ELF-1 (cell line): ENCODE measurements at regions not wholly inside any gene's neighbourhood (a gene's known extent, or its start where the extent isn't known, plus 50 kb on each side); places are given as distances from the start of the nearest gene placed in this dataset.
"Not testable (repeated sequence)": the region's sequence is repeated elsewhere in the genome, so short reads cannot be mapped to it uniquely, and the experiment has no call there.

Source experiments
- DNase-seq: peaks from one replicate; pipeline ENCODE4 v3.0.0-alpha.2; 2016; ENCODE audit warnings: low read depth, low spot score

DNA sequence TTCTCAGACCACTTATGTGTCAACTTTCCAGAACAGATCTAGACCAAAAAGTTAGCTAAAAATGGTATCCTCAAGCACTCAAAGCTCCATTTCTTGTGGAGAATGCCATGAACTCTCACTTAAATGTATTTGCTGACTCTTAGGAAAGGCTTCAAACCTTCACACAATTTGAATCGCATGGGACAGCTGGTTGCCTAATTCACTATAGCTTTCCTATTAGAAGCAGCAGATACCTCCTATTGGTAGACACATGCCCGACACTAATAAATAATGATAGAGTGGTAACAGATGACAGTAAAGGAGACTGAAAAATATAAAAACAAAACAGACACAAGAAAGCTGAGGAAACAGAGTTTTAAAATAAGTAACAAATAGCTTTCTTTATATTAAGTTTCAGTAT is 818.5 kb downstream of the XPNPEP1 start:
- no peak for DNase-seq

DNA sequence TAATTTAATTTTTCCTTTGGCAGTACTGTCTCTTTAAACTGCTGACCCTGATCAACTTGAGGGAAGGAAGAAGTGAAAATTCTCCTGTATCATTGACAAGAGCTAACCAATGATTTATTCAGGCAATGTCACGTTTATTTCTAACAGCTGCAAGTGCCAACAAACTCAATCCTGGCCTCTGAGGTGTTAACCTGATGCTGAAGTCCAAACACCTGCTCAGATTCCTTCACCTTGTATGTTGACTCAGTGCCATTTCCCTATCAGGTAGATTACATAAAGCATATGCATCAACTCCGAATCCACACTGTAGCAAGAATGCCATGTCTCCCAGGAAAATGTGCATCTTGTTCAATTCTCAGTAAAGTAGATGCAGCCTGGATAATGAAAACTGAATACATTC is 820.0 kb downstream of the XPNPEP1 start:
- no peak for DNase-seq

DNA sequence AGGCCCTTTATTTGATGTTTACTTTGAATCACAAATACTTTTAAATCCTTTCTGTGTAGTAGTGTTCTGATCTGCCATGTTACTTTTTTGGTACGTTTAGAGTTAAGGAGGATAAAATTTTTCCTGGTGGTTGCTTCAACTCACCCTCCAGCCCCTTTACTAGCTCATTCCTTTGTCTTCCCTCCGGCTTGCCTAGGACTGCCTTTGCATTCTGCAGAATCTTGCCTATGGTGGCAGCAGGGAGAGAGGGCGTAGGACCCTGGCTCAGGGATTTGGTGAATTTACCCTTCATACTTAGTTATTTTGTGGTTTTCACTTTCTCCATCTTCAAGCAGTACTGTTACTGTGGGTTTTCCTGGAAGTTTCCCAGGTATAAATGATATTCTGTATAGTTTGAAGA is 833.5 kb downstream of the XPNPEP1 start:
- DNase-seq = no peak

DNA sequence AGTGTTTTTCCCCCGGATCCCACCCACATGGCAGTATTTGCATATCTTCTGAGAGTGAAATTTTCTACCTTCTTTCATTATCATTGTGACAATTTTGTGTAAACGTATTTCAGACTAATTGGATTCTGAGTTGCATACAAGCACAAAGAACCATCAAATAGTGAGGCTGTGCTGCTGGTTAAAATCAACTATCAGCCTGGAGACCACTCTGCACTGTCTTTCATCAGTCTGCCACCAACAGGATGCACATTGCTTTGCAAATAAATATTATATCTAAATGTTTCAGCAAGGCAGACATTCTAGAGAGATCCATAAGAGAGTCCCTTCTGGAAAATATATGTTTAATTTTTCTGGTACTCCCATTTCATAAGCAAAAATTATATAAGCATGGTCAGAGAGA is 851.8 kb downstream of the XPNPEP1 start:
- DNase-seq = no peak

DNA sequence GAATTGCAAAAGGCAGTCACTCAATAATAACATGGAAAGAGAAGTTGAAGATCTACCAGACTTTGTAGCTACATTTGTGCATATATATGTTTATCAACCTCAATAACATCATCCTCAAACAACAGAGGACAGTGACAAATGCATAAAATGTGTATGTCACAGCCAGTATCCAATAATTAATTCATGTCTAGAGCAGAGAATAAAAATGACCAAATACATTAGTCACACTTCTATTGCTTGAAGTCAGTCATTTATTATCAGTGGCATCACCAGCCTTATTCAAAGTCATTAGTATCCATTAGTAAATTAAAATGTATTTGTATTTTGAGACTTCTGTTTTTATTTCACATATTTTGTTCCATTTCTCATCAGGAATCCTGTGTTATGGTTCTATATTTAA is 852.8 kb downstream of the XPNPEP1 start:
- DNase-seq = no peak

DNA sequence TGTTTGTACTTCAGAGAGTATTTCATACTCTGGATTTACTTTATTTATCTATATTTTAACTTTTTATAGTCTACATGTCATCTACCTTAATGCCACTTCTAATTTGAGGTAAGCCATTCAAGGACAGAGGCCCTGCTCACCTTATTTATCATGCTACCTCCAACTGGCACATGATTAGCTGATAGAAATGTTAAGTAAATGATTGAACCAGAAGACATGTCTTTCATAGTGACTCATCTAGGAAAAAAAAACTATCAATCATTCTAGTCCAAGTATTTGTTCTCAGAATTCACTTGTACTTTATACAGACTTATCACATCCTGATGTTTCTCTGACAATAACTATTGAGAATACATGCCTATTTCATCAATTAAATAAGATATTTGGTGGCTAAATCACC is 856.3 kb downstream of the XPNPEP1 start:
- no peak for DNase-seq

DNA sequence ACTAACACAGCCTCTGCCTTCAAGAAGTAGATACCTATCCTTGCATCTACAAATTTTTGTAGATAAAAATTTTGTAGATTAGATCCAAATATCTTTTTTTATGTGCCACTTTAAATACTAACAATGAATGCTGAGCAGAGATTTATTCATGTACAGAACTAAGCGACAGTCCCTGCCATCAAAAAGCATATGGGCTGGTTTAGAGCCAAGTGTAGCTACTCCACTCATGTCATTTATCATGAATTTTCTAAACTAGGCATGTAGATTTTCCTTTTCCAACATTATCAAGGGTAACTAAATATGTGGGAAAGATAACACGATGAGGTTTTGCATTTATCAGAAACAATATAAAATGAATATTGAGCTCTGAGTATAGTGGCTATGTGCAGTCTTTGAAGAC is 857.5 kb downstream of the XPNPEP1 start:
- DNase-seq = no peak

DNA sequence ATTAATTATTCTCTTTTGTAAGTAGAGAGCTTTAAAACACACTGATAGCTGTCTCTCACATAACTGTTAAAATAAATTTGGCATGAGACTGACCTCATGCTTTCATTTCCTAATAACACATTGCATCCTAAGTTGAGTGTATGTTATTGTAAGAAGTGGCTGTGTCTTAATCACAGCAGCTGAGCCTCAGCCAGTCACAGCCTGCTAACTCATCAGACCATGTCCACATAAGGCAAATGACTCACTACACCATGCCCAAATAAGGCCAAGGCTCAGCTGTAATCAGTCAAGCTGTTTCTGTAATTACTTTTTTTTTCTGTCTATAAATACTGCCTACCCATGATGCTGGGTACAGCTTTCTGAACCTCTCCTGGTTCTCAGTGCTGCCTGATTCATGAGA is 860.9 kb downstream of the XPNPEP1 start:
- no peak for DNase-seq

DNA sequence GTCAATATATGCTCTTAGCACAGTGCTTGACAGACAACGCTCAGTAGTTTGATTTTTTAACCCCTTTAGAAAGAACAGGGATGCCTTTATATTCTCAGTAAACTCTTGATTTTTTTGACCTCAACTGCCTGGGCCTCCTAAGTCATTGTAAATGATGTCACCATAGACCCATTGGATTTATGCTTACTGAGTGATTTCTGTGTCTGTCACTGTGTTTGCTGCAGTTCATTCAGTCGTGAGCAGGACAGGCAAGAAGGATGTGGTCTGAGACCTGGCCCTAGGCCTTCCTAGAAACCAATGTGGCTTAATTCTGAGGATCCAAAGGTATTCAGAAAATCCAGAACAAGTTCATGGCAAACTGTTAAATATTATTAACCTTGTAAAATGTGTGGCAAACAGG is 868.1 kb downstream of the XPNPEP1 start:
- no peak for DNase-seq

DNA sequence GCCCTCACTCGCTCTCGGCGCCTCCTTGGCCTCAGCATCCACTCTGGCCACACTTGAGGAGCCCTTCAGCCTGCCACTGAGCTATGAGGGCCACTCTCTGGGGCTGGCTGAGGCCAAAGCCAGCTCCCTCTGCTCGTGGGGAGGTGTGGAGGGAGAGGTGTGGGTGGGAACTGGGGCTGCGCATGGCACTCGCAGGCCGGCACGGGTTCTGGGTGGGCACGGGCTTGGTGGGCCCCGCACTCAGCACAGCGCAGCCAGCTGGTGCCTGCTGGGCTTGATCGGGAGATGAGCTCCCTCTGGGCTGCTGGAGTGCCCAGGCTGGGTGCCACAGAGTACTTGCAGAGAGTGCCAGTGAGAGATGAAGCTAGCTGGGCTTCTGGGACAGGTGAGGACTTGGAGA is 875.5 kb downstream of the XPNPEP1 start:
- DNase-seq = no peak

DNA sequence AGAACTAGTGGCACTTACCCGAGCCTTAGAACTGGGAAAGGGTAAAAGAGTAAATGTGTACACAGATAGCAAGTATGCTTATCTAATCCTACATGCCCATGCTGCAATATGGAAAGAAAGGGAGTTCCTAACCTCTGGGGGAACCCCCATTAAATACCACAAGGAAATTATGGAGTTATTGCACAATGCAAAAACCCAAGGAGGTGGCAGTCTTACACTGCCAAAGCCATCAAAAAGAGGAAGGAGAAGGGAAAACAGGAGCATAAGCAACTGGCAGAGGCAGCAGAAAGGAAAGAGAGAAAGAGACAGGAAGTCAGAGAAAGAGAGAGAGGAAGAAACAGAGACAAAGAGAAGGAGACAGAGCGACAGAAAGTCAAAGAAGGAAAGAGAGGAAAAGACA is 876.9 kb downstream of the XPNPEP1 start:
- DNase-seq = not testable (repeated sequence)

DNA sequence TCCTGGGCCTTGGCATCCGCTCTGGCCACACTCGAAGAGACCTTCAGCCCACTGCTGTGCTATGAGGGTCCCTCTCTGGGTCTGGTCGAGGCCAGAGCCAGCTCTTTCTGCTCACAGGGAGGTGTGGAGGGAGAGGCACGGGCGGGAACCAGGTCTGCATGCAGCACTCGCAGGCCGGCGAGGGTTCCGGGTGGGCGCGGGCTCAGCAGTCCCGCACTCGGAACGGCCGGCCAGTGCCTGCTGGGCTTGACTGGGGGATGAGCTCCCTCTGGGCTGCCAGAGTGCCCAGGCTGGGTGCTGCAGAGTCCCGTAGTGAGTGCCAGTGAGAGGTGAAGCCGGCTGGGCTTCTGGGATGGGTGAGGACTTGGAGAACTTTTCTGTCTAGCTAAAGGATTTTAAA is 882.7 kb downstream of the XPNPEP1 start:
- no peak for DNase-seq

DNA sequence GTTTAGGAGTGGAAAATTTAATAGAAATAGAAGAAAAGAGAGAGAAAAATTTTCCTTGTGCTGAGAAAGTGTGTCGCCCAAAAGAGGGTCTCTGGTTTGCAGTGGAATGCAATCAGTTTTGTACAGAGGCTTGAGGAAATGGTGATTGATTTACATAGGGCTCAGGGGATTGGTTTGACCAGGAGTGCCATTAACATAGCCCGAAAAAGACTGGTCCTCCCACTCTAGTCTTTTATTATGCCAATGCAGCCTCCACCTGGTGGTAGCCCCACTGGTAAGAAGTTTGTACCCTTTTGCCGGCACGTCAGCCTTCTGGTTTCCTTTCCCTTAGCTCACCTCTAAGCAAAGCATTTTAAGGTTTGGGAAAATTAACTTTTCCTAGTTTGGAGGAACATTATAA is 885.3 kb downstream of the XPNPEP1 start:
- no peak for DNase-seq

DNA sequence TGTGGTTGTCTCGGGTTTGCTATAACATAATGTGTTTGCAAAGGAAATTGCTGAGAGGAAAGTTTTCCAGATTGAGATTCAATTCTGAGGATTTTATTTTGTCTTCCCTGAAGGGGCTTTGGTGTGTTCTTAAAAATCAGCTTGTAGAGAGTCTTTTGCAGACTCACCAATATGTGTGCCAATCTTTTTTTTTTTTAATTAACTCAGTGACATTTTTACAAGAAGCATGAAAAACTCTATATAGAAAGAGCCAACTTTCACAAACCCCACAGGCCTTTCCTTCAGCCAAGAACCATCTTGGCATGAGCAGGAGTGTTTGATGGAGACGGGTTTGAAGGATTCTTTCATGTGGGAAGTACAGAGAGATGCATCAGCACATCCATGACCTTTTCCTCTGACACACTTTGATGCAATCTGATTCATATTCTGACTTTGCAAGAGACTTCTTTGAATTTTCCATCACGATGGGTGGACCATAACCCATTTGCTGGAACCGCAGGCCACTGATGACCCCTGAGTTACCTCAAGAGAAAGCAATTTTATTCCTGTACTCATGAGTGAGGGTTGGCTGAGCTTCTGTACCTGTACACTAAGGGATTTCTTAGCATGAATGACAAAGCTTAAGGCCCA is 892.6 kb downstream of the XPNPEP1 start:
- no peak for DNase-seq

DNA sequence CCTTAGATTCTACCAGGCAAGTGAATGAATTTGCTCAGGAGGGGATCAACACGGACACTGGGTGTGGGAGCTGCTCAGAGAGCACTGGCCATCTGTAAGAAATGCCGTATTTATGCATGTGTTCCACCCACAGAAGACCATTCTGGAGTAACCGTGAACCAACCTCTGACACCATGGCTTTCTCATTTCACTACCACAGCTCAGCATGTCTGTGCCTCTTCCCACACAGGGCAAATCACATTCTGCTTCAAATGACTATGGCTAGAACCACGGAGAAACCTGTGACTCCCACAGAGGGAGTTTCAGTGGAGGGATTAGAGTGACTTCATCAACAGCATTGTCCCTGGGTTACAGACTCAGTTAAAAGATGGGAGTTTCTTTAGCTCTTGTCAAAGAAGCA is 893.4 kb downstream of the XPNPEP1 start:
- DNase-seq = no peak

DNA sequence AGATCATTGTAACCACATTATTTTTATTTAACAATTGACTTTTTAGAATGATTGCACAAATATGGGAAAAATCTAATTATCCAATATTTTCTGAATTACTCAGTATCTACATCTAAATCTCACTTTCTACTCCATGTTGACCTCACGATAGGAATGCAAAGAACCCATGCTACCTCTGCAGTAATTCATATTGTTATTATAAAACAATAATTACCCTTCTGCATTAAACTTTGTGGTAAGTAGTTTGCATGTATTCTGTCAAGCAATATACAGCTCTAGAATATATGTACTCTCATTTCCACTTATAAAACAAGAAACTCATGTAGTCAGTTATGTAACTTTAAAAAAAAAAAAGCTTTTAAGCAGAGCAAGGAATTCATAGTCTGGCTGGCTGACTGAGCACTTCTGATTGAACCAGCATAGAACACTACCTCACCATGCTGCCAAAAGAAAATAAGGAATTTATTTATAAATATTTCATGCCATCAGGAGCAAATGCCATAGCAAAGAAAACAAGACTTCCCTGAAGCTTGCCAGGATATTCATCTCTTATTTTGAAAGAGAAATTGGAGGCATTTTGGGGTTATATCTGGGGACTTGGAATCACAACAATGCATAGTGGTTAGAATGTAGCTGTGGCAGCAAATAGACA is 895.7 kb downstream of the XPNPEP1 start:
- no peak for DNase-seq

DNA sequence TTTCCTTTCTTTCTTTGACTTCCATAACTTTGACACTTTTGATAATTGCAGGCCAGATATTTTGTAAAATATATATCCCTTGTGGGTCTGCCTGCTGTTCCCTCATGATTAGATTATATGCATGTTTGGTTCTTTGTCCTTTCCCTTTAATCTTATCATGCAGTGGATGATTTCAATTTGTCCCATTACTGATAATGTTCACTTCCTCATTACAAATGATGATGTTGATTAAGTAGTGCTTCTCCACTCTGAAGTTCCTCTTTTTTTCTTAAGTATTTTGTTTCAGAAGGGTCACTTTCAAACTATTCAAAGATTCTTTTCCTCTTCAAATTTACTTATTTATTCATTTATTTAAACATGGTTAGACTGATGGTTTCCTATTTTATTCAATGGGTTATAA is 898.1 kb downstream of the XPNPEP1 start:
- DNase-seq = no peak

DNA sequence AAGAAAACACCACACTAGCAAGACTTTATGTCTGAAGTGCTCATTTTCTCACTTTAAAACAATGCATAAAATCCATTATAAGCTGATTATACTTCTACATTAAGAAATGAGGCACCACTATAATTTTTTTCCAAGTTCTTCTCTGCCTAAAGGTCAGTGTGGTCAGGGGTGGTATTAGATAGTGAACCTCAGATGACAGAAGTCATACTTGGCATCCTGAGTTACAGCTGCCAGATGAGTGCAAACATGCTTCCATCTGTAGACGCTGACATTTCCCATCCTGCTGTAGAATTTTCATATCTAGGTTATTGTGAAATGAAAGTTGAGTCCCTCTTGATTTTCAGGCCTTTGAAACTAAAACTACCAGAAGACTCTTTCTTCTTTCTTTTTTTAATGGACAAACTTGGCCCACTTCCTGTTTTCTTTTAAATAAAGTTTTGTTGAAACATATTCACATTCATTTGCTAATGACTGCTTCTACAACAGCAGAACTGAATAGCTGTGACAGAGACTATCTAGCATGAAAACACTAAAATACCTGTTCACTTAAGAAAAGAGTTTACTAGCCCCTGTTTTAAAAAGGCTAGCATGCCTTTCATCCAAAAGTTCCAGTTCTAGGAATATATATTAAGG is 900.8 kb downstream of the XPNPEP1 start:
- no peak for DNase-seq

DNA sequence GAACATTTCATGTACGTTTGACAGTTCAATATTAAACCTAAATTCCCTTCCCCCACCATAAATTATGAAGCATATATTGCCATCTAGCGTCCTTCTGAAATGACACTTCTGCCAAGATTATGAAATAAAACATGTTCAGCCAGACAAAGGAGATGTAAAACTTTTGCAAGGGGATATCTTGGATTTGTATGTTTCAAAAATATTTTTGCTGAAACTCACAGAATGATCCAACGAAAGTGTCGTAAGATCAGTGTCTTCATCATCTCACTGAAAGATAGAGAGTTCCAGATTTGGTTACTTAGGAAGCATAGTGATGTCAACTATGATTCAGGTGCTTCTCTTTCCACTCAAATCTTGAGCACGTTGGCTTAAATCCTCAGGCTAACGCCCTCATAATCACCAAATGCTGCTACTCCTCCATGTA is 904.3 kb downstream of the XPNPEP1 start:
- no peak for DNase-seq

DNA sequence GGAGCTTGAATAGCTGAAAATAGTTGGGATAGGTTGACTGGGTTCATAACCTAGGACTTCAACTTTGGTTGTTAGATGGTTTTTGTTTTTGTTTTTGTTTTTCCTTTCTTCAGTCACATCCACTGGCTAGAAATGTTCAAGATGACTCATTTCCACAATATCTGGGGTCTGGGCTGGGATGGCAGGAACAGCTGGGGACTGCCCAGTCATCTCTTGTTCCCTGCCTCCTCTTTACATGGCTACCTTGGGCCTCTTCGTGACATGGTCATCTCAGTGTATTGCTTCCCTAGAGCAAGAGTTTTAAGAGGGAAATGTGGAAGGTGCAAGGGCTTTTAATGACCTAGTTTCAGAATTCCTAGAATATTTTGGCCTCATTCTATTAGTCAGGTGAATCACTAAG is 915.8 kb downstream of the XPNPEP1 start:
- no peak for DNase-seq

DNA sequence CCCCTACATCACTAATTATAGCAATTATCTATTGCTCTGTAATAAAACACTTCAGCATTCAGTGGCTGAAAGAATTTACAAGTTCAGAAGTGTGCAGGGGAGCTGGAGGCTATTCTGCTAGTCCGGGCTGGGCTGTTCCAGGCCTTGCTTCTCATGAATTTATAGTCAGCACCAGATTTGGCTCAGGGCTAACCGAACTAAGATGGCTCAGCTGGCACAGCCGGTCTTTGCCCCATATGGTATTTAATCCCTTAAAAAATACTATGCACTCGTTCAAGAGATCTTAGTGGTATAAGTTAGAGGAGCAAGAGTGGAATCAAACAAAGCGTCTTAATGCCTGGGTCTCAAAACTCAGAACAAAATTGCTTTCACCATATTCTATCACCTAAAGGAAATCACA is 932.9 kb downstream of the XPNPEP1 start:
- no peak for DNase-seq

DNA sequence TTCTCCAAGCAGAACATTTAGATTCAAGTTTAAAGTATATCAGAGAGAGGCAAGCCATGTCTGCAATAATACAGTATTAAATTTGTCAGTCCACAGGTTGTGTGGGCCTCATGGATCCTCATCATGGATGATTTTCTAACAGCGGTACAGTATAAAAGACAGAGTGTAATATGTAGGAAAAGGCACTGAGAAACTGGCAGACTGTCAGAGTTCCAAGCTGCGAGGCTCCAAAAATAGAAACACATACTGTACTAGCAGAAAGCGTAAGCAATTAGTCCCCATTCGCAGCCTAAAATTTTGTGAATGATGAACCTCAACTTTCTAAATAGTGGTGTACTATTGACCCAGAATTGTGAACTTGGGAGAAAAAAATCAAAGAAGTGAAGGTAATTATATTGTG is 933.3 kb downstream of the XPNPEP1 start:
- DNase-seq = no peak

DNA sequence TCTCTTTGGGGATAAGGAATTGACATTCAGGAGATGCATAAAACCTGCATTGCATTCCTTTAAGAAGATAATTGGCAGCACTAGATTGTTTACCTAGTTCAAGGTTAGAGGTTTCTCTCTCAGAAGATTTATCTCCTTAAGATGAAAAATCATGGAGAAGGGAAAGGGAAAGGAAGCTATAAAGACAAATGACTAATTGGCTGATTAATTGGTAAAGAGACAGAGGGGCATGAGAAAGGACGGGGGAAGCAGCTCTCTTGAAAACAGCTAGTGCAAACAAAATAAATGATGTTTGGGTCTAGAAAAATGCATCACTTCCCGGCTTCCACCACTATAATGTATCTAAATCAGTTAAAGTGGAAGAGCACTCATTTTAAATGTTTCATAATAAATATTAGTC is 941.2 kb downstream of the XPNPEP1 start:
- DNase-seq = no peak
